ENCODE measurements at regions not wholly inside any gene's neighbourhood (a gene's known extent, or its start where the extent isn't known, plus 50 kb on each side); places are given as distances from the start of the nearest gene placed in this dataset.

DNA sequence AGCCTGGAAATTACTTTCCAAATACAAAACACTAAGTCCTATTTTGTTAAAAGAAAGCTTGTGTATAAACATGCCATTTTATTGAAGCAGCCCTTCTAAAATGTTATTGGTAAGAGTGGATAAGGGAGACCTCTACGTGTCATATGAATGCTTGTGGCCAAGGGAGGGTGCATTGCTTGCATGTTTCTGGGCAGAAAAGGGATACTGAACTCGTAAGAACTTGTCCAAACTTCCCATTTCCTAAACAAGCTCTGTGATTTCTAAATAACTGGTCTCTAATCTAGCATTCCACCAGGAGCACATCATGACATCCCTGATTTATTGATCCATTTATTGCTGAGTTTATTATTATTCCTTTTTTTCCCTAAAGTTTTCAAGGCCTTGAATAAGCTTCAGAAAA is 474.1 kb downstream of the CD109 start:
- no peaks in the 10 kb centered on the region for H3K36me3 ChIP-seq (replicated peaks in 1 of 2)
- DNase-seq, result no peak
- H3K27ac ChIP-seq, result peak overlapping the region in 1 of 5 donors; percentile 10
- no peaks in the 10 kb centered on the region for H3K27me3 ChIP-seq
- WGBS, 4 donors, result 13 to 31% (median 21%) methylated on average over 2 of the region's 2 CpGs
- H3K4me1 ChIP-seq (replicated peaks in 1 of 2), result no peaks in the 10 kb centered on the region
- TF ChIP-seq, protein P1, sequence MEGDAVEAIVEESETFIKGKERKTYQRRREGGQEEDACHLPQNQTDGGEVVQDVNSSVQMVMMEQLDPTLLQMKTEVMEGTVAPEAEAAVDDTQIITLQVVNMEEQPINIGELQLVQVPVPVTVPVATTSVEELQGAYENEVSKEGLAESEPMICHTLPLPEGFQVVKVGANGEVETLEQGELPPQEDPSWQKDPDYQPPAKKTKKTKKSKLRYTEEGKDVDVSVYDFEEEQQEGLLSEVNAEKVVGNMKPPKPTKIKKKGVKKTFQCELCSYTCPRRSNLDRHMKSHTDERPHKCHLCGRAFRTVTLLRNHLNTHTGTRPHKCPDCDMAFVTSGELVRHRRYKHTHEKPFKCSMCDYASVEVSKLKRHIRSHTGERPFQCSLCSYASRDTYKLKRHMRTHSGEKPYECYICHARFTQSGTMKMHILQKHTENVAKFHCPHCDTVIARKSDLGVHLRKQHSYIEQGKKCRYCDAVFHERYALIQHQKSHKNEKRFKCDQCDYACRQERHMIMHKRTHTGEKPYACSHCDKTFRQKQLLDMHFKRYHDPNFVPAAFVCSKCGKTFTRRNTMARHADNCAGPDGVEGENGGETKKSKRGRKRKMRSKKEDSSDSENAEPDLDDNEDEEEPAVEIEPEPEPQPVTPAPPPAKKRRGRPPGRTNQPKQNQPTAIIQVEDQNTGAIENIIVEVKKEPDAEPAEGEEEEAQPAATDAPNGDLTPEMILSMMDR (IDR thresholded peaks at IDR 0.05), result no peak
- TF ChIP-seq POLR2A (IDR thresholded peaks at IDR 0.05), result no peak
- no peak overlapping the region for H3K4me3 ChIP-seq
- H3K9me3 ChIP-seq (replicated peaks in 1 of 3), result no peaks in the 10 kb centered on the region
- intact Hi-C loops (cut with DNase I), result no loop called here

DNA sequence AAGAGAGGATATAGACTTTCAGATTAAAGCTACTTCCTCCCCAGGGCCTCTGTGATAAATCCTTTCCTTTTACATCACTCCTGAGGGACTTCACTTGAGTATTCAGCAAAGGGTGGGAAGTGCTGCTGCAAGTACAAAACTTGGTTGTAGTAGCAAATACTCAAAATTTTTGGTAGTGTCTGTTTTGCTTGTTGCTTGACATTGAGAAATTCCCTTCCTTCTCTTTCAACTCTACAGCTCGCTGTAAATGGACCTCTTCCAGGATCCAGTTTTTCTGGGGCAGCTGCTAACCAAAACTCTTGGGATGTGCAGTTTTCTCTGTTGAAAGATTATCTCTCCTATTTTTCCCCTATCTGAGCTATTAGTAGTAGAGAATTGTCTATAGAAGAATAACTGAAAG is 472.0 kb downstream of the CD109 start:
- TF ChIP-seq, protein P1 (IDR thresholded peaks at IDR 0.05), result no peak
- TF ChIP-seq POLR2A (IDR thresholded peaks at IDR 0.05), result no peak
- Histone ChIP-seq H3K36me3 (replicated peaks in 1 of 2) (no peaks in the 10 kb centered on the region), H3K4me1 (replicated peaks in 1 of 2) (no peaks in the 10 kb centered on the region), H3K9me3 (replicated peaks in 1 of 3) (no peaks in the 10 kb centered on the region), H3K27me3 (no peaks in the 10 kb centered on the region), H3K27ac (no peak overlapping the region), H3K4me3 (no peak overlapping the region)
- intact Hi-C loops (cut with DNase I), result no loop called here
- DNase-seq, result no peak
- 52 to 60% (median 58%) methylated on average over 1 of the region's 1 CpG for WGBS, 4 donors

DNA sequence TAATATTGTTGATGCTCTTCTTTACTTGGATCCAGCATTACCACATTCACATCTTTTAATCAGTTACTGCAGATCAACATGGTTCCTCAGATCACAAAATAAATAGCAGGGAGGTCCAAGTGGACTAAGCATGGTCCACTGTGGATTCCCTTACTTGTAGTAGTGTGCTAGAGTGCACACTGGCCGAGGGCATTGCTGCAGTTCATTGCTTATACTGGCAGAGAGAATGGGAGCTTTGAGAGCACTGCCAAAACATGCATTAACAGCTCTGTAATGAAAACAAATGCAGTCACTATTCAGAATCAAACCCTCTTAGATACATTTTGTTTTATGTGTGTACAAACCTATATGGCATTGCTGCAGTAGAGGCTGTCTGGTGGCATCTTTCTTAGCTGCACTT is 471.5 kb downstream of the CD109 start:
- WGBS, 4 donors, result 0 to 29% (median 17%) methylated on average over 1 of the region's 1 CpG
- no peaks in the 10 kb centered on the region for H3K27me3 ChIP-seq
- no peaks in the 10 kb centered on the region for H3K36me3 ChIP-seq (replicated peaks in 1 of 2)
- H3K4me3 ChIP-seq, result no peak overlapping the region
- H3K9me3 ChIP-seq (replicated peaks in 1 of 3), result no peaks in the 10 kb centered on the region
- TF ChIP-seq, protein P1 (IDR thresholded peaks at IDR 0.05), result no peak
- no peak for TF ChIP-seq POLR2A (IDR thresholded peaks at IDR 0.05)
- H3K27ac ChIP-seq, result no peak overlapping the region
- intact Hi-C loops (cut with DNase I), result no loop called here
- no peaks in the 10 kb centered on the region for H3K4me1 ChIP-seq (replicated peaks in 1 of 2)
- no peak for DNase-seq

DNA sequence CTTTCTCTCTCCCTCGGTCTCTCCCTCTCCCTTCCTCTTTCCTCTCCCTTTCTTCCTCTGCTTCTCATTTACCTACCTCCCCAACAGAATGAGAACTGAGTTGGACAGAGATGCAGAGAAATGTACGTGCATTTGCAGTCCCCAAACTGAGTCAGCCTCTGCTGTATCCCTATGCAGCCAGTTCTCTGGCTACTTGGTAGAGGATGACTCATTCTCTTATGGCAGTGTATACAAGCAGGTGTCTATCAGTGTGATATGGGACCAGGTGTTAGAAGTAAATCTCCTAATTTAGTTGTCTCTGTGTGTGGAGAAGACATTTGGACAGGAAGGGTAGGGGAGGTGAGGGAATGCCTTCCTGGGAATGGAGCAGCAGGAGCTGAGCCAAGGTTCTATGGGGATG is 470.8 kb downstream of the CD109 start:
- Histone ChIP-seq H3K4me3 (no peak overlapping the region), H3K4me1 (replicated peaks in 1 of 2) (no peaks in the 10 kb centered on the region), H3K9me3 (replicated peaks in 1 of 3) (no peaks in the 10 kb centered on the region), H3K36me3 (replicated peaks in 1 of 2) (no peaks in the 10 kb centered on the region), H3K27ac (no peak overlapping the region), H3K27me3 (no peaks in the 10 kb centered on the region)
- intact Hi-C loops (cut with DNase I), result no loop called here
- WGBS, 4 donors, result 25 to 49% (median 48%) methylated on average over 2 of the region's 2 CpGs
- no peak for DNase-seq
- no peak for TF ChIP-seq POLR2A (IDR thresholded peaks at IDR 0.05)
- TF ChIP-seq, protein P1 (IDR thresholded peaks at IDR 0.05), result no peak
